PC-3 (cell line): ENCODE measurements at regions not wholly inside any gene's neighbourhood (a gene's known extent, or its start where the extent isn't known, plus 50 kb on each side); places are given as distances from the start of the nearest gene placed in this dataset.

Experiments used
- ATAC-seq: fragments of 200-7000 bp; cut with Tn5 transposase; 2 replicates; pipeline ENCODE4 v1.9.1; 2020; ENCODE audit warnings: mild to moderate bottlenecking, moderate library complexity
- BruUV-seq: library from RNA; stranded (reverse); fragments of 400-500 nt; replicated peaks from 2 replicates; lab custom pipeline; 2021; lab: Mats Ljungman, UMichigan
- CTCF ChIA-PET: fragments of 300-600 bp; sonication (Branson Sonifier 250); formaldehyde crosslinking; loops from one replicate; lab custom pipeline; 2022; ENCODE audit warnings: antibody characterized with exemption; lab: Charles Lee
- POLR2A ChIA-PET: fragments of 300-600 bp; sonication (Branson Sonifier 250); formaldehyde crosslinking; loops from one replicate; lab custom pipeline; 2022; ENCODE audit warnings: antibody characterized with exemption; ENCODE audit not compliant: unreplicated experiment; lab: Charles Lee
- DNase-seq: peaks from one replicate; pipeline ENCODE4 v3.0.0-alpha.2; 2015
- H2AFZ ChIP-seq: fragments of 300-600 bp; sonication (generic); 2 replicates; pipeline ENCODE4 v1.6.0; 2016; ENCODE audit warnings: antibody characterized with exemption, low read length
- H3F3A ChIP-seq: fragments of 300-600 bp; sonication (generic); one replicate; pipeline ENCODE4 v1.6.0; 2017; ENCODE audit warnings: antibody characterized with exemption, low read length, control low read depth, mild to moderate bottlenecking; ENCODE audit not compliant: unreplicated experiment
- H3K27ac ChIP-seq: fragments of 300-600 bp; sonication (generic); 2 replicates; pipeline ENCODE4 v1.5.1; 2016; ENCODE audit warnings: mild to moderate bottlenecking, low read length
- H3K27me3 ChIP-seq: fragments of 300-600 bp; sonication (generic); 2 replicates; pipeline ENCODE4 v1.6.1; 2016; ENCODE audit warnings: low read length, mixed read lengths
- H3K36me3 ChIP-seq: fragments of 300-600 bp; sonication (generic); 2 replicates; pipeline ENCODE4 v1.6.1; 2016; ENCODE audit warnings: low read depth, mixed run types, low read length, mixed read lengths
- H3K4me1 ChIP-seq: fragments of 300-600 bp; sonication (generic); 2 replicates; pipeline ENCODE4 v1.5.1; 2016; ENCODE audit warnings: low read length; ENCODE audit not compliant: insufficient read depth
- H3K4me2 ChIP-seq: fragments of 300-600 bp; sonication (generic); 2 replicates; pipeline ENCODE4 v1.6.0; 2016; ENCODE audit warnings: low read length
- H3K4me3 ChIP-seq: fragments of 300-600 bp; sonication (generic); 2 replicates; pipeline ENCODE4 v1.5.1; 2016; ENCODE audit warnings: mild to moderate bottlenecking, low read length, mixed read lengths
- H3K79me2 ChIP-seq: fragments of 300-600 bp; sonication (generic); 2 replicates; pipeline ENCODE4 v1.6.1; 2017; ENCODE audit warnings: low read length, mixed read lengths
- H3K9ac ChIP-seq: fragments of 300-600 bp; sonication (generic); 2 replicates; pipeline ENCODE4 v1.6.0; 2016; ENCODE audit warnings: mild to moderate bottlenecking, low read length
- H3K9me2 ChIP-seq: fragments of 300-600 bp; sonication (generic); replicated peaks from 2 replicates; pipeline ENCODE4 v1.6.1; 2016; ENCODE audit warnings: mixed run types, low read length, mixed read lengths
- H3K9me3 ChIP-seq: fragments of 300-600 bp; sonication (generic); 2 replicates; pipeline ENCODE4 v1.6.1; 2016; ENCODE audit warnings: low read length, mixed read lengths
- H4K20me1 ChIP-seq: fragments of 300-600 bp; sonication (generic); 2 replicates; pipeline ENCODE4 v1.6.1; 2016; ENCODE audit warnings: low read length, mixed read lengths
- EZH2 ChIP-seq: fragments of 300-600 bp; sonication (generic); IDR thresholded peaks from one replicate; pipeline ENCODE4 v1.6.1; 2017; ENCODE audit warnings: antibody characterized with exemption, mild to moderate bottlenecking, low read length; ENCODE audit not compliant: unreplicated experiment
- EZH2phosphoT487 ChIP-seq: fragments of 300-600 bp; sonication (generic); IDR thresholded peaks from 2 replicates; pipeline ENCODE4 v1.6.1; 2018; ENCODE audit warnings: mild to moderate bottlenecking, antibody characterized with exemption, low read length, borderline replicate concordance
- intact Hi-C: fragments of 100-400 bp; cut with micrococcal nuclease; formaldehyde crosslinking; loops from 2 replicates; pipeline ENCODE4 v1.9.0; 2023
- TF ChIP-seq, protein P1 (sequence below): fragments of 300-600 bp; sonication (generic); conservative IDR thresholded peaks from 2 replicates; pipeline ENCODE4 v1.5.1; 2017; ENCODE audit warnings: antibody characterized with exemption, low read depth, mild to moderate bottlenecking, low read length

DNA sequence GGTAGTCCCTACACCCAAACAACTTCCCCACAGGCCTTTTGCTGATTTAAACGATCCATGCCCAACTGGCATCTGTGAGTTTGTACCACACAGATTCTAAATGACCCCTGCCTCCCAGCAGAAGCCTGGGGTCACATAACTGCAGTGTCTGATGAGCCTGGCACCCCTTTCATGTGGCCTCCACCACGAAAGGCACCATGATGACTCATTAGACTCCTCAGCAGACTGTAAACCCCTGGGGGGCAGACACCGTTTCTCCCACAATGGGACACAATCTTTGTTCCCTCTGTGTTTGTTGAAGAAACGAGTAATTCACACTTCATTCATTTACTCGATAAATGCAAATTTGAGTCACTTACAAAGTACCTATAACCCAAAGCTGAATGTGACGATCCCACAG, 81.6 kb downstream of the CCDC185 start:
- H3F3A ChIP-seq, result no peaks in the 10 kb centered on the region
- no peaks in the 10 kb centered on the region for H3K79me2 ChIP-seq
- no TSS peak for BruUV-seq
- peaks cover 54% of the 10 kb centered on the region for H3K27me3 ChIP-seq
- ChIA-PET POLR2A (no interaction called here), CTCF (no interaction called here)
- H3K4me1 ChIP-seq, result no peaks in the 10 kb centered on the region
- H3K9ac ChIP-seq, result no peak overlapping the region
- no peak overlapping the region for H2AFZ ChIP-seq
- H3K36me3 ChIP-seq, result no peaks in the 10 kb centered on the region
- H3K4me2 ChIP-seq, result no peak overlapping the region
- no peak overlapping the region for H3K27ac ChIP-seq
- H3K9me3 ChIP-seq, result no peaks in the 10 kb centered on the region
- H3K4me3 ChIP-seq, result no peak overlapping the region
- intact Hi-C loops, result no loop called here
- no peaks in the 10 kb centered on the region for H4K20me1 ChIP-seq
- ATAC-seq, result no peak
- no peak for DNase-seq
- TF ChIP-seq EZH2phosphoT487 (no peak), EZH2 (no peak)
- TF ChIP-seq, protein P1, sequence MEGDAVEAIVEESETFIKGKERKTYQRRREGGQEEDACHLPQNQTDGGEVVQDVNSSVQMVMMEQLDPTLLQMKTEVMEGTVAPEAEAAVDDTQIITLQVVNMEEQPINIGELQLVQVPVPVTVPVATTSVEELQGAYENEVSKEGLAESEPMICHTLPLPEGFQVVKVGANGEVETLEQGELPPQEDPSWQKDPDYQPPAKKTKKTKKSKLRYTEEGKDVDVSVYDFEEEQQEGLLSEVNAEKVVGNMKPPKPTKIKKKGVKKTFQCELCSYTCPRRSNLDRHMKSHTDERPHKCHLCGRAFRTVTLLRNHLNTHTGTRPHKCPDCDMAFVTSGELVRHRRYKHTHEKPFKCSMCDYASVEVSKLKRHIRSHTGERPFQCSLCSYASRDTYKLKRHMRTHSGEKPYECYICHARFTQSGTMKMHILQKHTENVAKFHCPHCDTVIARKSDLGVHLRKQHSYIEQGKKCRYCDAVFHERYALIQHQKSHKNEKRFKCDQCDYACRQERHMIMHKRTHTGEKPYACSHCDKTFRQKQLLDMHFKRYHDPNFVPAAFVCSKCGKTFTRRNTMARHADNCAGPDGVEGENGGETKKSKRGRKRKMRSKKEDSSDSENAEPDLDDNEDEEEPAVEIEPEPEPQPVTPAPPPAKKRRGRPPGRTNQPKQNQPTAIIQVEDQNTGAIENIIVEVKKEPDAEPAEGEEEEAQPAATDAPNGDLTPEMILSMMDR, result no peak
- H3K9me2 ChIP-seq, result no peaks in the 10 kb centered on the region

DNA sequence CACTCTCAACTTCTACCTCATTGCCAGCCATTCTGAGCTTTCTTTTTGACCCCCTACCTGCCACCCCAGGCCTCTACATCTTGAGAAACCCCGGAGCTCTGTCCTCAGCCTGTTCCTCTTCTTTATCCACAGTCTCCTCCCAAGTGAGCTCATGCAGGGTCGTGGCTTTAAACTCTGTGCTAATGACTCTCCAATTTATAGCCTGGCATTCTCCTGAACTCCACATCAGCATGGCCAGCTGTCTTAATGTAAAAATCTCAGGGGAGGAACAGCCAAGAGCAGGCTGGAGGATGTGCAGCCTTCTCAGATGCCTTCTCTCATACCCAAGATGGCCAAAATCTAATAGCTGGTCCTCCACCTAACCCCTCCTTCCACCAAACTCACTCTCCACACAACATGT, 84.2 kb downstream of the CCDC185 start:
- Histone ChIP-seq H3K4me1 (no peaks in the 10 kb centered on the region), H3K9me2 (no peaks in the 10 kb centered on the region), H4K20me1 (no peaks in the 10 kb centered on the region), H2AFZ (no peak overlapping the region), H3K27me3 (peaks cover 34% of the 10 kb centered on the region), H3K9me3 (no peaks in the 10 kb centered on the region), H3K9ac (no peak overlapping the region), H3K4me3 (no peak overlapping the region), H3K79me2 (no peaks in the 10 kb centered on the region), H3K36me3 (no peaks in the 10 kb centered on the region), H3F3A (no peaks in the 10 kb centered on the region), H3K27ac (no peak overlapping the region), H3K4me2 (no peak overlapping the region)
- intact Hi-C loops, result no loop called here
- no TSS peak for BruUV-seq
- POLR2A ChIA-PET, result no interaction called here
- CTCF ChIA-PET, result no interaction called here
- DNase-seq, result no peak
- TF ChIP-seq EZH2phosphoT487 (no peak), EZH2 (no peak)
- TF ChIP-seq, protein P1, result no peak
- no peak for ATAC-seq

DNA sequence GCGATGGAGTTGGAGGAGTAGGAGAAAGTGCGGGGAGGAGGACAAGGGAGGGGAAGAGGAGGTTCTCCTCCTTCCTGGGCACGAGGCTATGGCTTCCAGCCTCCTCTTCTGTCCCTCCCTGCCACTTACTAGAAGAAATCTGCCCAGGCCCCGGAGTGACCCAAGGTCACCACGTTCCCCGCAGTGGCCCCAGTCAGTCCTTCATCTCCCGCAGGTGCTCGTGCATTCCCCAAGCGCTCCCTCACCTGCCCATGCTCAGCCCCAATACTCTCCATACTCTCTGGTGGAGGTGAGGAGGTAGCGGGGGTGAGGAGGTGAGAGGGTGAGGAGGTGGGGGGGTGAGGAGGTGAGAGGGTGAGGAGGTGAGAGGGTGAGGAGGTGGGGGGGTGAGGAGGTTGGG, 85.4 kb downstream of the CCDC185 start:
- no peaks in the 10 kb centered on the region for H3K79me2 ChIP-seq
- H3K36me3 ChIP-seq, result no peaks in the 10 kb centered on the region
- no peaks in the 10 kb centered on the region for H3K9me2 ChIP-seq
- no peak overlapping the region for H2AFZ ChIP-seq
- H3K4me3 ChIP-seq, result no peak overlapping the region
- H3F3A ChIP-seq, result no peaks in the 10 kb centered on the region
- no peaks in the 10 kb centered on the region for H4K20me1 ChIP-seq
- ChIA-PET POLR2A (no interaction called here), CTCF (no interaction called here)
- H3K4me1 ChIP-seq, result no peaks in the 10 kb centered on the region
- BruUV-seq, result no TSS peak
- H3K4me2 ChIP-seq, result no peak overlapping the region
- H3K27ac ChIP-seq, result no peak overlapping the region
- H3K9ac ChIP-seq, result no peak overlapping the region
- no peak for TF ChIP-seq EZH2phosphoT487
- TF ChIP-seq, protein P1, result no peak
- TF ChIP-seq EZH2, result no peak
- DNase-seq (no peak), ATAC-seq (no peak)
- no peaks in the 10 kb centered on the region for H3K9me3 ChIP-seq
- peaks cover 25% of the 10 kb centered on the region for H3K27me3 ChIP-seq
- intact Hi-C loops, result no loop called here
